ENCODE measurements at regions not wholly inside any gene's neighbourhood (a gene's known extent, or its start where the extent isn't known, plus 50 kb on each side); places are given as distances from the start of the nearest gene placed in this dataset.

GRCh38 chr1:68675336-68675735 is 178.5 kb upstream of the DEPDC1 start:
- H3K4me3 ChIP-seq: no peak overlapping the region
- no peaks in the 10 kb centered on the region for H3K4me1 ChIP-seq
- H3K9me3 ChIP-seq: no peaks in the 10 kb centered on the region
- no peak for DNase-seq
- intact Hi-C loops (cut with DNase I; ENCODE audit: low total_unique reads): no loop called here
- H3K27ac ChIP-seq: no peak overlapping the region
- H3K27me3 ChIP-seq: no peaks in the 10 kb centered on the region
- TF ChIP-seq, protein P1, sequence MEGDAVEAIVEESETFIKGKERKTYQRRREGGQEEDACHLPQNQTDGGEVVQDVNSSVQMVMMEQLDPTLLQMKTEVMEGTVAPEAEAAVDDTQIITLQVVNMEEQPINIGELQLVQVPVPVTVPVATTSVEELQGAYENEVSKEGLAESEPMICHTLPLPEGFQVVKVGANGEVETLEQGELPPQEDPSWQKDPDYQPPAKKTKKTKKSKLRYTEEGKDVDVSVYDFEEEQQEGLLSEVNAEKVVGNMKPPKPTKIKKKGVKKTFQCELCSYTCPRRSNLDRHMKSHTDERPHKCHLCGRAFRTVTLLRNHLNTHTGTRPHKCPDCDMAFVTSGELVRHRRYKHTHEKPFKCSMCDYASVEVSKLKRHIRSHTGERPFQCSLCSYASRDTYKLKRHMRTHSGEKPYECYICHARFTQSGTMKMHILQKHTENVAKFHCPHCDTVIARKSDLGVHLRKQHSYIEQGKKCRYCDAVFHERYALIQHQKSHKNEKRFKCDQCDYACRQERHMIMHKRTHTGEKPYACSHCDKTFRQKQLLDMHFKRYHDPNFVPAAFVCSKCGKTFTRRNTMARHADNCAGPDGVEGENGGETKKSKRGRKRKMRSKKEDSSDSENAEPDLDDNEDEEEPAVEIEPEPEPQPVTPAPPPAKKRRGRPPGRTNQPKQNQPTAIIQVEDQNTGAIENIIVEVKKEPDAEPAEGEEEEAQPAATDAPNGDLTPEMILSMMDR (IDR thresholded peaks at IDR 0.05): no peak
- TF ChIP-seq POLR2A (IDR thresholded peaks at IDR 0.05): no peak
- H3K36me3 ChIP-seq (ENCODE audit: low read depth, missing control alignments): no peaks in the 10 kb centered on the region

DNA sequence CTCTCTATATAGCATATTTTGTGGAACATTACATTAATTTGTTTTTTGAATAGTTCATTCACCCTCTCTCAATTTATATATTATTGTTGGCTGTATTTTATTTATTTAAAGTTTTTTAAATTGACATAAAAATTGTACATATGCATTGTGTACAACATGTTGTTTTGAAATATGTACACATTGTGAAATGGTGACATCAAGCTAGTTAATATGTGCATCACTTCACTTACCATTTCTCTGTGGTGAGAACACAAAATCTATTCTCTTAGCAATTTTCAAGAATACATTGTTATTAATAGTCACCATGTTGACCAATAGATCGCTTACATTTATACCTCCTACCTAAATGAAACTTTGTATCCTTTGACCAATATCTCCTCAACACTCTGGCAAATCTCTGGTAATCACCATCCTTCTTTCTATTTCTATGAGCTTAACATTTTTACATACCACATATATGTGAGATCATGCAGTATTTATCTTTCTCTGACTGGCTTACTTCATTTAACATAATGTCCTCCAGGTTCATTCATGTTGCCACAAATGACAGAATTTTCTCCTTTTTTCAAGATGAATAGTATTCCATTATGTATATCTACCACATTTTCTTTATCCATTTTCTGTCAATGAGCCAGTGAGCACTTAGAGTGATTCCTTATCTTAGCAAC is 180.9 kb upstream of the DEPDC1 start:
- no peak for DNase-seq
- Histone ChIP-seq H3K4me3 (no peak overlapping the region), H3K4me1 (no peaks in the 10 kb centered on the region), H3K36me3 (ENCODE audit: low read depth, missing control alignments) (no peaks in the 10 kb centered on the region), H3K9me3 (no peaks in the 10 kb centered on the region), H3K27ac (no peak overlapping the region), H3K27me3 (no peaks in the 10 kb centered on the region)
- WGBS, 2 donors: 74 to 77% methylated on average over 1 of the region's 1 CpG
- intact Hi-C loops (cut with DNase I; ENCODE audit: low total_unique reads): no loop called here
- TF ChIP-seq POLR2A (IDR thresholded peaks at IDR 0.05): no peak
- TF ChIP-seq, protein P1 (IDR thresholded peaks at IDR 0.05): no peak

DNA sequence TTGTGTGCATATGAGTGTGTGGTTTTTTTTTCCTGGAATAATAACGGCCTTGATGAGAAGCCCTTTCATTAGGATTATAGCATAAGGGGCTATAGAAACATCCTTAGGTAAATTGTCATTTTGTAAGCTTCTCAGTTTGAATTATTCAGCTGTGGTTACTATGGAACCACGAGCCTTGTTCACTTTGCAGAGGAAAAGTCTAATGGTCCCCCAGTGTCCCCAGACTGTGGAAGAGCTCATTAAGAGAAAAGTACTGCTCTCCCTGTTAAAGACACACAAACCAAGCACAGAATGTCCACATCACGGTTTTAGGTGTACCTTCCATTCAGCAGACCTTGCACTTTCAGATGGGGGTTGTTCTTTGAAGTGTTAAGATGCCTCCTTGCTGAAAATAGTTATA is 199.3 kb upstream of the DEPDC1 start:
- Histone ChIP-seq H3K27me3 (no peaks in the 10 kb centered on the region), H3K4me1 (no peaks in the 10 kb centered on the region), H3K27ac (no peak overlapping the region), H3K36me3 (ENCODE audit: low read depth, missing control alignments) (no peaks in the 10 kb centered on the region), H3K4me3 (no peak overlapping the region), H3K9me3 (no peaks in the 10 kb centered on the region)
- no peak for DNase-seq
- TF ChIP-seq POLR2A (IDR thresholded peaks at IDR 0.05): no peak
- TF ChIP-seq, protein P1 (IDR thresholded peaks at IDR 0.05): no peak
- intact Hi-C loops (cut with DNase I; ENCODE audit: low total_unique reads): no loop called here
- WGBS, 2 donors: 75 to 77% methylated on average over 3 of the region's 3 CpGs

DNA sequence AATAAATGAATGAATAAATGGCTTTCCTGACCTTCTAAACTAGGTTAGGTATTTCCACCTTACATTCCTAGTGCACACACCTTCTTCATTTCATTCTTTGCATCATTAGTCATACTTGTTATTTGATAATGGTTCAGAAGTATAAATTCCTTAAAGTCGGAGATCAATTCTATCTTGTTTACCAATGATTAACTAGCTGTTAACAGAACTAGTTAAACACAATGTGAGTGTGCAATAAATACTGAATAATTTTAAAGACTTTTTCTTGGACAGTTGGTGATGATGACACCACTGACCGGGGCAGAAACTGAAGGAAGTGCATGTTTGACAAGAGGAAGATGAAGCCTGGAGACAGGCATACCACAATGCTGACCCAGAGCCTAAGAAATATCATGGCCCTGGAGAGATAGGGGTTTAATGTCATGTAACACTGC is 207.1 kb upstream of the DEPDC1 start:
- no peak for TF ChIP-seq POLR2A (IDR thresholded peaks at IDR 0.05)
- TF ChIP-seq, protein P1 (IDR thresholded peaks at IDR 0.05): no peak
- 69 to 88% methylated on average over 2 of the region's 2 CpGs for WGBS, 2 donors
- no peak for DNase-seq
- Histone ChIP-seq H3K4me3 (no peak overlapping the region), H3K27me3 (no peaks in the 10 kb centered on the region), H3K27ac (no peak overlapping the region), H3K36me3 (ENCODE audit: low read depth, missing control alignments) (no peaks in the 10 kb centered on the region), H3K9me3 (no peaks in the 10 kb centered on the region), H3K4me1 (no peaks in the 10 kb centered on the region)
- intact Hi-C loops (cut with DNase I; ENCODE audit: low total_unique reads): no loop called here

GRCh38 chr1:68704800-68705443 is 208.0 kb upstream of the DEPDC1 start:
- TF ChIP-seq, protein P1 (IDR thresholded peaks at IDR 0.05): no peak
- TF ChIP-seq POLR2A (IDR thresholded peaks at IDR 0.05): no peak
- no peak overlapping the region for H3K4me3 ChIP-seq
- H3K27ac ChIP-seq: no peak overlapping the region
- intact Hi-C loops (cut with DNase I; ENCODE audit: low total_unique reads): no loop called here
- no peaks in the 10 kb centered on the region for H3K27me3 ChIP-seq
- no peaks in the 10 kb centered on the region for H3K4me1 ChIP-seq
- H3K36me3 ChIP-seq (ENCODE audit: low read depth, missing control alignments): no peaks in the 10 kb centered on the region
- DNase-seq: no peak
- WGBS, 2 donors: 68 to 69% methylated on average over 2 of the region's 2 CpGs
- H3K9me3 ChIP-seq: no peaks in the 10 kb centered on the region
